GM23338 (cell line): ENCODE measurements at regions not wholly inside any gene's neighbourhood (a gene's known extent, or its start where the extent isn't known, plus 50 kb on each side); places are given as distances from the start of the nearest gene placed in this dataset.
A peak's percentile ranks its signal among the peaks of the same experiment; 100 is the strongest.

Experiments
- ATAC-seq: fragments of 200-7000 bp; cut with Tn5 transposase; 3 replicates; pipeline ENCODE4 v1.9.1; 2020
- DNase-seq: peaks from one replicate; pipeline ENCODE4 v3.0.0-alpha.2; 2015; ENCODE audit warnings: low spot score
- H2AFZ ChIP-seq: fragments of 200-600 bp; sonication (generic); 2 replicates; pipeline ENCODE4 v1.8.0; 2016; ENCODE audit warnings: antibody characterized with exemption, mild to moderate bottlenecking, moderate library complexity
- H3F3A ChIP-seq: fragments of 200-600 bp; sonication (generic); replicated peaks from 2 replicates; pipeline ENCODE4 v1.8.0; 2017; ENCODE audit warnings: antibody characterized with exemption, mixed run types, low read depth
- H3K27ac ChIP-seq: fragments of 200-600 bp; sonication (generic); 2 replicates; pipeline ENCODE4 v1.6.1; 2016; ENCODE audit warnings: low read depth
- H3K27me3 ChIP-seq: fragments of 200-600 bp; sonication (generic); 2 replicates; pipeline ENCODE4 v1.8.0; 2016; ENCODE audit warnings: mild to moderate bottlenecking, mixed run types, moderate library complexity; ENCODE audit not compliant: insufficient read depth
- H3K36me3 ChIP-seq: fragments of 200-600 bp; sonication (generic); 2 replicates; pipeline ENCODE4 v1.8.0; 2016; ENCODE audit warnings: mild to moderate bottlenecking; ENCODE audit not compliant: insufficient read depth
- H3K4me1 ChIP-seq: fragments of 200-600 bp; sonication (generic); 2 replicates; pipeline ENCODE4 v1.8.0; 2016; ENCODE audit warnings: mild to moderate bottlenecking, moderate library complexity; ENCODE audit not compliant: insufficient read depth
- H3K4me2 ChIP-seq: fragments of 200-600 bp; sonication (generic); 2 replicates; pipeline ENCODE4 v1.7.1; 2017; ENCODE audit warnings: mixed run types
- H3K4me3 ChIP-seq: fragments of 200-600 bp; sonication (generic); 2 replicates; pipeline ENCODE4 v1.6.1; 2016; ENCODE audit warnings: mixed run types
- H3K79me2 ChIP-seq: fragments of 200-600 bp; sonication (generic); replicated peaks from 2 replicates; pipeline ENCODE4 v1.8.0; 2017; ENCODE audit warnings: mild to moderate bottlenecking; ENCODE audit not compliant: insufficient read depth
- H3K9me2 ChIP-seq: fragments of 200-600 bp; sonication (generic); 2 replicates; pipeline ENCODE4 v1.8.0; 2017; ENCODE audit not compliant: insufficient read depth
- H4K20me1 ChIP-seq: fragments of 200-600 bp; sonication (generic); replicated peaks from 2 replicates; pipeline ENCODE4 v1.8.0; 2017; ENCODE audit warnings: mild to moderate bottlenecking; ENCODE audit not compliant: insufficient read depth
- H3K27ac Mint-ChIP-seq: 2 replicates; pipeline ENCODE4 v1.8.0; 2020; ENCODE audit warnings: inconsistent platforms, mild to moderate bottlenecking, moderate library complexity, mixed read lengths
- H3K27me3 Mint-ChIP-seq: 3 replicates; pipeline ENCODE4 v1.8.0; 2022; ENCODE audit warnings: low read depth, mild to moderate bottlenecking, moderate library complexity, mixed read lengths, inconsistent platforms; ENCODE audit not compliant: insufficient read depth, poor library complexity
- H3K36me3 Mint-ChIP-seq: 3 replicates; pipeline ENCODE4 v1.8.0; 2021; ENCODE audit warnings: low read depth, mild to moderate bottlenecking, inconsistent platforms, moderate library complexity, mixed read lengths
- H3K4me1 Mint-ChIP-seq: 3 replicates; pipeline ENCODE4 v1.8.0; 2020; ENCODE audit warnings: mild to moderate bottlenecking, inconsistent platforms, mixed read lengths
- H3K4me3 Mint-ChIP-seq: 3 replicates; pipeline ENCODE4 v1.8.0; 2021; ENCODE audit warnings: moderate library complexity, mild to moderate bottlenecking, inconsistent platforms, mixed read lengths
- H3K9me3 Mint-ChIP-seq: 3 replicates; pipeline ENCODE4 v1.8.0; 2020; ENCODE audit warnings: moderate library complexity, mild to moderate bottlenecking, inconsistent platforms, mixed read lengths
- CREB1 ChIP-seq: fragments of 250-450 bp; sonication (Bioruptor Pico); IDR thresholded peaks from 2 replicates; pipeline ENCODE4 v1.5.0; 2020; ENCODE audit warnings: low read depth, mild to moderate bottlenecking, moderate library complexity
- CTCF ChIP-seq, 2 experiments: fragments of 200-600 bp in 1 of 2; sonication (generic) in 1 of 2; conservative IDR thresholded peaks; 2 replicates each; pipeline versions ENCODE4 v1.5.1 to v1.6.1; 2016 to 2017; ENCODE audit warnings: antibody characterized with exemption in 2 of 2, low read depth in 2 of 2, mild to moderate bottlenecking in 2 of 2, moderate library complexity in 1 of 2
- ETS1 ChIP-seq: IDR thresholded peaks from 2 replicates; pipeline ENCODE4 v1.6.1; 2016; ENCODE audit warnings: antibody characterized with exemption
- EZH2 ChIP-seq: fragments of 200-600 bp; sonication (generic); IDR thresholded peaks from one replicate; pipeline ENCODE4 v1.8.0; 2017; ENCODE audit warnings: antibody characterized with exemption, mild to moderate bottlenecking, low read depth; ENCODE audit not compliant: unreplicated experiment
- EZH2phosphoT487 ChIP-seq: fragments of 200-600 bp; sonication (generic); IDR thresholded peaks from one replicate; pipeline ENCODE4 v1.8.1; 2018; ENCODE audit warnings: antibody characterized with exemption; ENCODE audit not compliant: unreplicated experiment
- JUNB ChIP-seq: IDR thresholded peaks from one replicate; pipeline ENCODE4 v1.6.1; 2016; ENCODE audit warnings: antibody characterized with exemption; ENCODE audit not compliant: unreplicated experiment
- NANOG ChIP-seq: IDR thresholded peaks from 2 replicates; pipeline ENCODE4 v1.6.1; 2016; ENCODE audit warnings: antibody characterized with exemption, borderline replicate concordance
- POLR2AphosphoS5 ChIP-seq: IDR thresholded peaks from 2 replicates; pipeline ENCODE4 v1.6.1; 2016; ENCODE audit warnings: antibody characterized with exemption, low read depth
- STAT1 ChIP-seq: IDR thresholded peaks from one replicate; pipeline ENCODE4 v1.6.1; 2016; ENCODE audit warnings: antibody characterized with exemption; ENCODE audit not compliant: unreplicated experiment
- ZNF114 ChIP-seq: fragments of 250-450 bp; sonication (Bioruptor Pico); IDR thresholded peaks from 2 replicates; pipeline ENCODE4 v1.5.0; 2020; ENCODE audit warnings: mild to moderate bottlenecking, moderate library complexity
- ZNF331 ChIP-seq: fragments of 250-450 bp; sonication (Bioruptor Pico); IDR thresholded peaks from 2 replicates; pipeline ENCODE4 v1.5.0; 2020; ENCODE audit warnings: low read depth, mild to moderate bottlenecking, moderate library complexity
- ZNF462 ChIP-seq: fragments of 250-450 bp; sonication (Bioruptor Pico); IDR thresholded peaks from 2 replicates; pipeline ENCODE4 v1.5.0; 2020; ENCODE audit warnings: mild to moderate bottlenecking, moderate library complexity

- Histone ChIP-seq H3K4me2 (peak overlapping the region; percentile 29), H3K4me1 (peaks cover 26% of the 10 kb centered on the region), H3K79me2 (no peaks in the 10 kb centered on the region), H3K36me3 (peaks cover 3% of the 10 kb centered on the region; the same call in 1 of the 2 replicates), H3K9me2 (peaks cover 9% of the 10 kb centered on the region; the same call in 1 of the 2 replicates), H4K20me1 (no peaks in the 10 kb centered on the region), H3F3A (no peaks in the 10 kb centered on the region), H3K27me3 (no peaks in the 10 kb centered on the region), H3K27ac (peak overlapping the region; percentile 93), H3K4me3 (no peak overlapping the region), H2AFZ (no peak overlapping the region)
- ATAC-seq, result peak; percentile 21; the same call in 2 of the 3 replicates
- peaks cover 6% of the 10 kb centered on the region for H3K4me1 Mint-ChIP-seq
- no peak for TF ChIP-seq ZNF114 (CRISPR knock-in tag)
- TF ChIP-seq ZNF462 (CRISPR knock-in tag), result no peak
- no peak for TF ChIP-seq EZH2phosphoT487
- no peak for TF ChIP-seq ZNF331 (CRISPR knock-in tag)
- TF ChIP-seq POLR2AphosphoS5, result no peak
- TF ChIP-seq EZH2, result no peak
- no peak for TF ChIP-seq STAT1
- no peak for TF ChIP-seq ETS1
- TF ChIP-seq JUNB, result no peak
- TF ChIP-seq CTCF (conservative IDR thresholded peaks at IDR 0.05; ENCODE audit: low read depth in 2 of 2), result no peak
- no peak for TF ChIP-seq NANOG
- no peak for TF ChIP-seq CREB1
- H3K27me3 Mint-ChIP-seq, result no peaks in the 10 kb centered on the region
- H3K36me3 Mint-ChIP-seq, result peaks cover 23% of the 10 kb centered on the region
- H3K9me3 Mint-ChIP-seq, result peaks cover 7% of the 10 kb centered on the region
- H3K27ac Mint-ChIP-seq, result no peak overlapping the region; the same call in none of the 2 replicates
- H3K4me3 Mint-ChIP-seq, result no peak overlapping the region
- DNase-seq, result no peak
These were observed 436.0 kb downstream of the ZNF608 start for GRCh38 chr5:124310453-124310852.
